ENCODE measurements at regions not wholly inside any gene's neighbourhood (a gene's known extent, or its start where the extent isn't known, plus 50 kb on each side); places are given as distances from the start of the nearest gene placed in this dataset.

- no peaks in the 10 kb centered on the region for H3K27me3 ChIP-seq (replicated peaks in 1 of 2; ENCODE audit: control insufficient read depth in 2 of 2, insufficient read depth in 2 of 2, low read length in 1 of 2)
- no peaks in the 10 kb centered on the region; the same call in 2 of the 3 replicates for H3K9me3 ChIP-seq (replicated peaks; ENCODE audit: control insufficient read depth, insufficient read depth, low read length)
- CTCF ChIA-PET, result no interaction called here
- ATAC-seq (no peak), FAIRE-seq (no peak), DNase-seq (ENCODE audit: low read depth, low spot score) (no peak)
- no peak overlapping the region for H3K27ac ChIP-seq (ENCODE audit: control insufficient read depth, insufficient read depth)
- no peak overlapping the region for H2AFZ ChIP-seq (ENCODE audit: control insufficient read depth, low read depth, low read length)
- intact Hi-C loops (cut with micrococcal nuclease; ENCODE audit: unreplicated experiment), result no loop called here
- H3K4me2 ChIP-seq (ENCODE audit: control insufficient read depth, insufficient read depth), result no peak overlapping the region
- no peaks in the 10 kb centered on the region for H3K79me2 ChIP-seq (ENCODE audit: control insufficient read depth, insufficient read depth, low read length)
- RAD21 ChIA-PET (ENCODE audit: unreplicated experiment), result no interaction called here
- BruUV-seq (replicated peaks), result no TSS peak
- H3K36me3 ChIP-seq (ENCODE audit: control insufficient read depth in 2 of 2, insufficient read depth in 2 of 2, low read length in 1 of 2), result no peaks in the 10 kb centered on the region
- H3K9ac ChIP-seq (ENCODE audit: control insufficient read depth, insufficient read depth, low read length), result no peak overlapping the region
- in situ Hi-C loops (cut with MboI), result no loop called here
- POLR2A ChIA-PET, result no interaction called here
- no peak overlapping the region for H3K4me3 ChIP-seq
- TF ChIP-seq MXI1 (IDR thresholded peaks at IDR 0.05; ENCODE audit: low read depth, low read length) (no peak), FOXM1 (IDR thresholded peaks at IDR 0.05; ENCODE audit: low read depth, low read length) (no peak), PAX8 (IDR thresholded peaks at IDR 0.05) (no peak), FOXK2 (IDR thresholded peaks at IDR 0.05) (no peak), ETV6 (conservative IDR thresholded peaks at IDR 0.05 in 1 of 2, IDR thresholded peaks at IDR 0.05 in 1 of 2; ENCODE audit: borderline replicate concordance in 1 of 2, low read depth in 1 of 2) (no peak), SRF (IDR thresholded peaks at IDR 0.05; ENCODE audit: low read depth in 2 of 2, low read length in 2 of 2) (no peak), BRCA1 (IDR thresholded peaks at IDR 0.05; ENCODE audit: low read depth, low read length) (no peak), PML (IDR thresholded peaks at IDR 0.05; ENCODE audit: low read length) (no peak), HDAC2 (IDR thresholded peaks at IDR 0.05) (no peak), ZNF384 (IDR thresholded peaks at IDR 0.05; ENCODE audit: borderline replicate concordance, low read depth, low read length) (no peak), RUNX3 (IDR thresholded peaks at IDR 0.05; ENCODE audit: low read length) (no peak)
- TF ChIP-seq, protein P1, sequence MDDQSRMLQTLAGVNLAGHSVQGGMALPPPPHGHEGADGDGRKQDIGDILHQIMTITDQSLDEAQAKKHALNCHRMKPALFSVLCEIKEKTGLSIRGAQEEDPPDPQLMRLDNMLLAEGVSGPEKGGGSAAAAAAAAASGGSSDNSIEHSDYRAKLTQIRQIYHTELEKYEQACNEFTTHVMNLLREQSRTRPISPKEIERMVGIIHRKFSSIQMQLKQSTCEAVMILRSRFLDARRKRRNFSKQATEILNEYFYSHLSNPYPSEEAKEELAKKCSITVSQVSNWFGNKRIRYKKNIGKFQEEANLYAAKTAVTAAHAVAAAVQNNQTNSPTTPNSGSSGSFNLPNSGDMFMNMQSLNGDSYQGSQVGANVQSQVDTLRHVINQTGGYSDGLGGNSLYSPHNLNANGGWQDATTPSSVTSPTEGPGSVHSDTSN (IDR thresholded peaks at IDR 0.05; ENCODE audit: insufficient replicate concordance, low read depth, low read length), result no peak
- TF ChIP-seq, protein P2, sequence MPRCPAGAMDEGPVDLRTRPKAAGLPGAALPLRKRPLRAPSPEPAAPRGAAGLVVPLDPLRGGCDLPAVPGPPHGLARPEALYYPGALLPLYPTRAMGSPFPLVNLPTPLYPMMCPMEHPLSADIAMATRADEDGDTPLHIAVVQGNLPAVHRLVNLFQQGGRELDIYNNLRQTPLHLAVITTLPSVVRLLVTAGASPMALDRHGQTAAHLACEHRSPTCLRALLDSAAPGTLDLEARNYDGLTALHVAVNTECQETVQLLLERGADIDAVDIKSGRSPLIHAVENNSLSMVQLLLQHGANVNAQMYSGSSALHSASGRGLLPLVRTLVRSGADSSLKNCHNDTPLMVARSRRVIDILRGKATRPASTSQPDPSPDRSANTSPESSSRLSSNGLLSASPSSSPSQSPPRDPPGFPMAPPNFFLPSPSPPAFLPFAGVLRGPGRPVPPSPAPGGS (IDR thresholded peaks at IDR 0.05; ENCODE audit: borderline replicate concordance, insufficient read depth, low read depth, low read length, poor library complexity, severe bottlenecking), result no peak
- no peaks in the 10 kb centered on the region for H3K4me1 ChIP-seq (ENCODE audit: control insufficient read depth, insufficient read depth, low read length)
- WGBS (ENCODE audit: insufficient coverage, insufficient replicate concordance, low lambda C conversion rate, missing lambda C conversion rate), result 4% methylated on average over 2 of the region's 2 CpGs
- SMC1A ChIA-PET (ENCODE audit: uncharacterized antibody, unreplicated experiment), result no interaction called here
- H4K20me1 ChIP-seq (ENCODE audit: control insufficient read depth, insufficient read depth), result no peaks in the 10 kb centered on the region
These were observed 249.5 kb downstream of the COG6 start for GRCh38 chr13:39904959-39905358.
